ENCODE measurements at regions not wholly inside any gene's neighbourhood (a gene's known extent, or its start where the extent isn't known, plus 50 kb on each side); places are given as distances from the start of the nearest gene placed in this dataset.

DNA sequence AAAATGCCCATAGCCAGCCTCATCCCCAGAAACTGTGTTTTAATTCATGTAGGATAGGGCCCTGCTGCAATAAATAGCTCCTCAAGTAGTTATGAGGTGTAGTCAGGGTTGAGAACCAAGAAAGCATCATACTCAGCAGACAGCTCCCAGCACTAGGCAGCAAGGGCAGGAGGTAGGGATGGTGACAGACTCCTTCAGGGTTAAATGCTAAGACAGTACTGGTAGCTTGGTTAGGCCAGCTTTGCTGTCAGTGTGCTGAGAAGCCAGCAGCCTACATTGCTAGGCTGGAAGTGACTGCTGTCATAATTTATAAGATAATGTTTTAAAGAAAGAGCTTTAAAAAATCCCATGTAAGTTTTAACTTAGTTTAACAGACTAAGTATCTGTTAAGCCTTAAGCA lies 113.9 kb upstream of the IMMP2L start:
- no peak for DNase-seq (ENCODE audit: extremely low read depth, low read depth)
- TF ChIP-seq, protein P1, sequence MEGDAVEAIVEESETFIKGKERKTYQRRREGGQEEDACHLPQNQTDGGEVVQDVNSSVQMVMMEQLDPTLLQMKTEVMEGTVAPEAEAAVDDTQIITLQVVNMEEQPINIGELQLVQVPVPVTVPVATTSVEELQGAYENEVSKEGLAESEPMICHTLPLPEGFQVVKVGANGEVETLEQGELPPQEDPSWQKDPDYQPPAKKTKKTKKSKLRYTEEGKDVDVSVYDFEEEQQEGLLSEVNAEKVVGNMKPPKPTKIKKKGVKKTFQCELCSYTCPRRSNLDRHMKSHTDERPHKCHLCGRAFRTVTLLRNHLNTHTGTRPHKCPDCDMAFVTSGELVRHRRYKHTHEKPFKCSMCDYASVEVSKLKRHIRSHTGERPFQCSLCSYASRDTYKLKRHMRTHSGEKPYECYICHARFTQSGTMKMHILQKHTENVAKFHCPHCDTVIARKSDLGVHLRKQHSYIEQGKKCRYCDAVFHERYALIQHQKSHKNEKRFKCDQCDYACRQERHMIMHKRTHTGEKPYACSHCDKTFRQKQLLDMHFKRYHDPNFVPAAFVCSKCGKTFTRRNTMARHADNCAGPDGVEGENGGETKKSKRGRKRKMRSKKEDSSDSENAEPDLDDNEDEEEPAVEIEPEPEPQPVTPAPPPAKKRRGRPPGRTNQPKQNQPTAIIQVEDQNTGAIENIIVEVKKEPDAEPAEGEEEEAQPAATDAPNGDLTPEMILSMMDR (IDR thresholded peaks at IDR 0.05; ENCODE audit: low read depth, low read length, missing control alignments): no peak
- no peak overlapping the region for H3K4me3 ChIP-seq (replicated peaks; ENCODE audit: low read depth, low read length)

DNA sequence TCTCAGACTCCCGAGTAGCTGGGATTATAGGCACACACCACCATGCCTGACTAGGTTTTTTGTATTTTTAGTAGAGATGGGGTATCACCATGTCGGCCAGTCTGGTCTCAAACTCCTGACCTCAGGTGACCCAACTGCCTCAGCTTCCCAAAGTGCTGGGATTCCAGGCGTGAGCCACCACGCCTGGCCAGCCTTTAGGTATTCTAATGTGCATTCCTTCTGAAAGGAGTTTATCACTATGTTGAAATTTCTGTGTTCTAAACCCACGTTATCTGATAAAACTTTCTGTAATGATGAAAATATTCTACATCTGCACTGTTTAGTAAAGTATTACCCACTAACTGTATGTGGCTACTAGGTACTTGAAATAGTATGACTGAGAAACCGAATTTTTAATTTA lies 110.6 kb upstream of the IMMP2L start:
- DNase-seq (ENCODE audit: extremely low read depth, low read depth): no peak
- no peak overlapping the region for H3K4me3 ChIP-seq (replicated peaks; ENCODE audit: low read depth, low read length)
- TF ChIP-seq, protein P1 (IDR thresholded peaks at IDR 0.05; ENCODE audit: low read depth, low read length, missing control alignments): no peak

DNA sequence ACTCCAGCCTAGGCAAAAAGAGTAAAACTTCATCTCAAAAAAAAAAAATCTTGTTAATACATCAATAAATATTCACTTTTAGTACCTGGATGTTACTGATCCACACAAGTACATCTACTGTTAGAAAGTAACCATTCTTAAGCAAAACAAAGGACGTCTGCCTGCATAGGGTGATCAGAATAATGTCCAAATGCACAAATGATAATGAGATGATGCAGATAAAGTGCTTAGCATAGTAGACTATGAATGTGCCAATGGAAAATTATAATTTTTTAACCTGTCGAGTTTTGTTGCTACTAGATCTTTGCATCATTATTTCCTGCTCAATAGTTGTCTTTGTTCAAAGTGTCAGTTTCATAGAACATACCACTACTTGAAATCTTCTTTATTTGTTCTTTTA lies 109.6 kb upstream of the IMMP2L start:
- no peak for DNase-seq (ENCODE audit: extremely low read depth, low read depth)
- TF ChIP-seq, protein P1 (IDR thresholded peaks at IDR 0.05; ENCODE audit: low read depth, low read length, missing control alignments): no peak
- H3K4me3 ChIP-seq (replicated peaks; ENCODE audit: low read depth, low read length): no peak overlapping the region

DNA sequence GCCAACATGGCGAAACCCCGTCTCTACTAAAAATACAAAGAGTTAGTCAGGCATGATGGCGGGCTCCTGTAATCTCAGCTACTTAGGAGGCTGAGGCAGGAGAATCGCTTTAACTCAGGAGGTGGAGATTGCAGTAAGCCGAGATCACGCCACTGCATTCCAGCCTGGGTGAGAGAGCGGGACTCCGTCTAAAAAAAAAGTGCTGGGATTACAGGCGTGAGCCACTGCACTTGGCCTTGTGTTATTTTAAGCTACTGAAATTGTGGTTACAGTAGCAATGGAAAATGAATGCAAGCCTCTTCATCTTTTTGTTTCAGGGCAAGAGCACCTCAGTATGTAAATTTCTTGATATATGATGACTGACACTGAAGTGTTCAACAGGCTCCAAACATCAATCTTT lies 106.4 kb upstream of the IMMP2L start:
- TF ChIP-seq, protein P1 (IDR thresholded peaks at IDR 0.05; ENCODE audit: low read depth, low read length, missing control alignments): no peak
- DNase-seq (ENCODE audit: extremely low read depth, low read depth): no peak
- no peak overlapping the region for H3K4me3 ChIP-seq (replicated peaks; ENCODE audit: low read depth, low read length)

DNA sequence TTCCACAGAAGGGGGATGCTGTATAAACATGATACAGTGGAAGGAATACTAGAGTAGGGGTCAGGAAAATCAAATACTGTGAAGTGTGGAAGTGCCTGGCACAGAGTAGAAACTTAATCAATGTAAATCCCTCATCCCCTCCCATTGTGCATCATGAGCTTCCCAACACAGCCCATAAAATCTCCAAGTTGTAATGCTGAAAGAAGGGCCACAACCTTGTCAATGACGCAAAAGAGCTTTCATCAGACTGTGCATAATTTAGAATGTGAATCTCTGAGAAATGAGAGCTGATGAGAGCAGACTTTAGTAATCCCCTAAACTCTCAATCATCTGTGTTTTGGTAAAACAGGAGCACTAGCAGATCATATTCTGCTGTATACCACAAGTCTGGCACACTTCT lies 105.2 kb upstream of the IMMP2L start:
- DNase-seq (ENCODE audit: extremely low read depth, low read depth): no peak
- no peak overlapping the region for H3K4me3 ChIP-seq (replicated peaks; ENCODE audit: low read depth, low read length)
- TF ChIP-seq, protein P1 (IDR thresholded peaks at IDR 0.05; ENCODE audit: low read depth, low read length, missing control alignments): no peak

DNA sequence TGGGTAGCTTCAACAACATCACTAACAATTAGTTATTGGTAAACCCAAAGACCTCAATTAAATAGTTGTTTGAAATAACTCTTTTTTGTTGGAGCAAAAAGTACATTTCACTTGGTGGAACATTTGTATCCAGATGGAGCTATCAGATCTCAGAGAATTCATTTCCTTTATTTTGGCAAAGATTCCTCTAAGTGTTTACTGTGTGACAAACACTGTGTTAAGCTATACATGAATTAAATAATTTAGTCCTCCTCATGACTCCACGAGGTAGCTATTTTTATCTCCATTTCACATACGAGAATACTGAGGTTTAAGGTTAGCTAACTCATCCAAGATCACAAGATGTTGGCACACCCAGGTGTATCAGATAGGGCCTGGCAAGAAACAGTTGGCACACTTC lies 104.0 kb upstream of the IMMP2L start:
- H3K4me3 ChIP-seq (replicated peaks; ENCODE audit: low read depth, low read length): no peak overlapping the region
- DNase-seq (ENCODE audit: extremely low read depth, low read depth): no peak
- TF ChIP-seq, protein P1 (IDR thresholded peaks at IDR 0.05; ENCODE audit: low read depth, low read length, missing control alignments): no peak

DNA sequence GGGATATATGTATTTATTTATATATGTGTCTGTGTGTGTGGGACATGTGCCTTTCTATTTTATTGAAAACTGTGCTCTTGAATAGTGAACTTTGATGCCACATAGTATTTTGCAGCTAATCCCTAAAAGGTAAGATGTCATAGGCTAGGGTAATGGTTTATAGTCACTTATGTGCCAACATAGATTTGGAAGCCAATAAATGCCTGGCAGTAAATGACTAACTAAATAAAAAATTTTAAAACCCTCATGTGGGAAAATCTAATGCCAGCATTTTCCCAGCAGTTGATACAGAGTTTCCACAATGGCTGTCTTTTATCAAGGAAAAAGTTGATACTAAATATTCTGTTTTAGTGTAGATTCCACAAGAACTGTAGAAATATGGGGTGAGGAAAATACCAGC lies 101.5 kb upstream of the IMMP2L start:
- TF ChIP-seq, protein P1 (IDR thresholded peaks at IDR 0.05; ENCODE audit: low read depth, low read length, missing control alignments): no peak

More for the DNA sequence above, 101.5 kb upstream of the IMMP2L start:
- DNase-seq (ENCODE audit: extremely low read depth, low read depth): no peak
- no peak overlapping the region for H3K4me3 ChIP-seq (replicated peaks; ENCODE audit: low read depth, low read length)
